ENCODE measurements at regions not wholly inside any gene's neighbourhood (a gene's known extent, or its start where the extent isn't known, plus 50 kb on each side); places are given as distances from the start of the nearest gene placed in this dataset.

DNA sequence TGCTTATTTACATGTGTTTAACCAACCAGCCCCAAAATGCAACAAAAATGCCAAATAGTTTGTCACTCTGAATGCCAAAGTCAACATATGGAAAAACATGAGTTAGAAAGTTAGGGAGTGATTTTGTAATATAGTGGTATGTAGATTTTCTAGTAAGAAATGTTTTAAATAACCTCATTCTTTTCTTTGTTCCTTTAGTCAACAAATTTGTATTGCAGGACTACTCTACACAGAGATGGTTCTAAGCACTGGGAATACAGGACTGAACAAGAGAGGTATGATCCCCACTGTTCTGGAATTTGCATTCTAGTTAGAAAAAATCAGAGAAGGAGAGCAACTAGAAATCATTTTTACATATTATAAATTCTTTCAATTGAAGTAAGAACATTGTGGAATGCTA lies 218.8 kb upstream of the ANXA10 start:
- TF ChIP-seq EZH2 (IDR thresholded peaks at IDR 0.05) (no peak), POLR2AphosphoS5 (IDR thresholded peaks at IDR 0.05; ENCODE audit: borderline replicate concordance, low read depth, low read length) (no peak)
